Sigmoid colon (tissue), 4 donors: ENCODE measurements at regions not wholly inside any gene's neighbourhood (a gene's known extent, or its start where the extent isn't known, plus 50 kb on each side); places are given as distances from the start of the nearest gene placed in this dataset.

ENCODE experiments used
- CTCF ChIP-seq, 4 experiments: fragments of 450-650 bp in 3 of 4; fragments of 200-600 bp in 1 of 4; IDR thresholded peaks; one replicate each; pipeline ENCODE4 v1.5.1; 2016 to 2019; ENCODE audit warnings: antibody characterized with exemption in 4 of 4, mild to moderate bottlenecking in 3 of 4, moderate library complexity in 2 of 4
- POLR2A ChIP-seq, 2 donors: fragments of 450-650 bp; IDR thresholded peaks; one replicate each; pipeline ENCODE4 v1.6.1; 2016; ENCODE audit warnings: antibody characterized with exemption in 2 of 2, mild to moderate bottlenecking in 2 of 2, moderate library complexity in 2 of 2
- POLR2AphosphoS5 ChIP-seq, 4 donors: sonication (generic); formaldehyde crosslinking; IDR thresholded peaks; one replicate each; pipeline ENCODE4 v1.6.1; 2017; ENCODE audit warnings: antibody characterized with exemption in 4 of 4

GRCh38 chr2:173511942-173512341 is 157.3 kb downstream of the CDCA7 start:
- no peak for TF ChIP-seq POLR2AphosphoS5 (IDR thresholded peaks at IDR 0.05)
- no peak for TF ChIP-seq CTCF (IDR thresholded peaks at IDR 0.05)
- TF ChIP-seq POLR2A (IDR thresholded peaks at IDR 0.05), result no peak
